HG03565 (cell line): ENCODE measurements at regions not wholly inside any gene's neighbourhood (a gene's known extent, or its start where the extent isn't known, plus 50 kb on each side); places are given as distances from the start of the nearest gene placed in this dataset.
"Not testable (repeated sequence)": the region's sequence is repeated elsewhere in the genome, so short reads cannot be mapped to it uniquely, and the experiment has no call there.

ENCODE experiments used
- ATAC-seq: cut with Tn5 transposase; IDR thresholded peaks from one replicate; pipeline ENCODE4 v1.9.1; 2021; ENCODE audit warnings: mild to moderate bottlenecking, moderate library complexity; ENCODE audit not compliant: unreplicated experiment

DNA sequence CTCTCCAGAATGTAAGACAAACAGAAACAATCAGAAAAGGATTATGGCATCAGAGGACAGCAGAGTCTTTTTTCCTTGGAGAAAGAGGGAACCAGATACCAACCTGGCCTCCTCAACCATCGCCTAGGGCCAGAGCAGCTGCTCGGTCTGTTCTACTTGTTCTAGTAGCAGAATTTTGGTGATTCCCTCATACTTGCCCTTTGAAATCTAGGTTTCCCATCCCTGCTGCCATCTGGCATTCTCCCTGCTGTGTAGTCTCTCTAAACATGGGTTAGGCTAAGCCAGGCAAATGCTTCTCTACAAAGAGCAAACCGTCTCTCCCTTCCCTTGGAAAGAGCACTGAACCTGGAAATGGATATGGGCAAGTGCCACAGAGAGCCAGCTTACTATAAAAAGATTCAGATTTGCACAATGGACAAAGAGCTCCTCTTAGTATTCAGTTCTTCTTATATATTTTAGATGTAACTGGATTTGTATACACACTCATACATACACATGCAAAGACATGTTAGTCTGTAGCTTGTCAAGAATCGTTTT, 208.6 kb upstream of the ST6GAL2 start:
- no peak for ATAC-seq

- ATAC-seq: no peak
Measured at GRCh38 chr2:107102176-107102575, 216.2 kb upstream of the ST6GAL2 start.

DNA sequence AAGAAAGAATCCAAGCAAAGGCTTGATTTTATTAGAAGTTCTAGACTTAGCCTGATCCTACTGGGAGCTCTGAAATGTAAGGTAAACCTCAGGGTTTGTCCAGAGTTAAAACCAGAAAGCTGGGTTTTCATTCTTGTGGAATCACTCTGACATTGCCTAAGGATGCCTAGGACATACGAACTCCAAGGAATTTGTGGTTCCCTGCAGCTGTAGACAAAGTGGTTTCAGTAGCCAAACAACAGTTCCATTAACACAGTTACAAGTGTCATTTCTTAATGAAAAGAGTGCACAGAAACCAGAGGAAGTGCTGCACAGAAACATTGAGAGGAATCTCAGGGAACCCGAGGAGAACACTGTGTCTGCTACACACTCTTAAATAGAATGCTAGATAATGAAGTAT, 221.4 kb upstream of the ST6GAL2 start:
- ATAC-seq: no peak

DNA sequence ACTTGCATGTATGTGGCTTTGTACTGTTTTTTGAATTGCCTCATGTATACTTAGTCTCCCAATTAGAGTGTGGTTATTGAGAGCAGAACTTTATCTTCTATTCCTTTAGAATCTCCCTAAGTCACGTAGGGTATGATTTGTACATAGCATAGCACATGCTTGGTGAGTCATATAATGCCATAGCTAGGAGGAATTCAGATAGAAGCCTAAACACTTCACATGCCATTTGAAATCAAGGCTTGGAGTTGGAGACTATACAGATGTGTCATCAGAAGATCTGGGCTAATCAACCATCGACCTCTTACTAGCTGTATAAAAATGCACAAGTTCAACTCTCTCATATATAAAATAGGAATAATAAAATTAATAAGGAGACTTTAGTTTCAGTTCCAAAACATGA, 222.6 kb upstream of the ST6GAL2 start:
- no peak for ATAC-seq

GRCh38 chr2:107111623-107112022, 225.7 kb upstream of the ST6GAL2 start:
- ATAC-seq: peak; percentile 53

GRCh38 chr2:107112561-107112960, 226.6 kb upstream of the ST6GAL2 start:
- no peak for ATAC-seq

DNA sequence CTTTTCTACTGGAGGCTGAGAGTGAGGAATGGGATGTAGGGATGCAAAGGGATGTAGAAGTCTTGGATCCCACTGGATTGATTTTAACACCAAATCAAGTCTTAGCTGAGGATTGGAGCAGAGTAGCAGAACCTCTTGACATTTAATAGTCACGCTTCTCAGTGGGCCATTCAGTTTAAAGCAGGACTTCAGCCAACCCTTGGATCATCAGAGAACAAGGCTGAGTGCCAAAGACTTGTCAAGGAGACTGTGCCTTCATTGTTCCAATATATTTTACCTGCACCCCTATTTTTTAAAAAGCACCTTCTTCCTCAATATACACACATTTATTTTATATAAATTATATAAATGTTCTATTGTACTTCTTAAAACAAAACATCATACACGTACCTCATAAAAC, 242.4 kb upstream of the ST6GAL2 start:
- ATAC-seq: no peak

DNA sequence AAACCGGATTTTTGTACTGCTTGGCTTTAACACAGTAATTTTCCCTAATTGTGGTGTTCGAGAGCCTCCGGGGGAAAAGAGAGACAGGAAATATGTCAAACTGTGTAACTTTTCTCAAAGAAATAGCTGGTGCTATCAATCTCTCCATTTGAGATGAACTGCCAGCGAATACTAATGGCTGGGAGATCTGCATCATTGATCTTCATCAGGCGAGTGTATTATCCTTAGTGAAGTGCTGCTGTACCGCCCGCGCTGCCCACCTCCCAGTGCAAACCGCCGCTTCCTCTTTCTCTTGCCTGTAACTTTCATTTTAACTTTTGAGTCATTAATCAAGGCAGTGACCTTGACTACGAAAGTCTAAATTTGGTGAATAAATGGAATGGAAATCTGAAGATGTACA, 246.1 kb upstream of the ST6GAL2 start:
- ATAC-seq: peak; percentile 93

DNA sequence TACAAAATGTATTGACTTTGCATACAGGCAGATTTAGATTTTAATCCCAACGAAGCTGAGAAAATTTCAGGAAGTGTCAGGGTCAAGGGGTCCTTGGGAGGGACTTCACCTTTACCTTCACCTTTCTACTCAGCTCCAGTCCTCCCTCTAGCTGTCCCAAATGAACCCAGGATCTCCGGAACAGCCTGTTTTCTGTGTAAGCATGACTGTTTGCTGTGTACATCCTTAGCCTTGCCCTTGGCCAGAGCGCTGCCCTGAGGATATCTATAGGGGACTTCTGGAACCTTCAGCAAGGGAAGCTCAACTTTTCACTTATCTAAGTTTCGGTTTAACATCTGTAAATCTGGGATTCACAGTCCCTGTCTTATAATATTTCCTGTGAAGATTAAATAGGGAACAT, 246.8 kb upstream of the ST6GAL2 start:
- no peak for ATAC-seq

- no peak for ATAC-seq
Measured at GRCh38 chr2:107133412-107133811, 247.4 kb upstream of the ST6GAL2 start.

GRCh38 chr2:107136733-107137132, 250.8 kb upstream of the ST6GAL2 start:
- no peak for ATAC-seq

GRCh38 chr2:107137706-107138105, 251.7 kb upstream of the ST6GAL2 start:
- ATAC-seq: no peak

- no peak for ATAC-seq
Measured at GRCh38 chr2:107146181-107146580, 260.2 kb upstream of the ST6GAL2 start.

- not testable (repeated sequence) for ATAC-seq
Measured at GRCh38 chr2:107146645-107147044, 260.7 kb upstream of the ST6GAL2 start.

GRCh38 chr2:107148055-107148454, 262.1 kb upstream of the ST6GAL2 start:
- no peak for ATAC-seq

- ATAC-seq: no peak
Measured at GRCh38 chr2:107148496-107148895, 262.5 kb upstream of the ST6GAL2 start.

- no peak for ATAC-seq
Measured at GRCh38 chr2:107160640-107161239, 274.8 kb upstream of the ST6GAL2 start.

GRCh38 chr2:107168141-107168540, 282.2 kb upstream of the ST6GAL2 start:
- no peak for ATAC-seq

DNA sequence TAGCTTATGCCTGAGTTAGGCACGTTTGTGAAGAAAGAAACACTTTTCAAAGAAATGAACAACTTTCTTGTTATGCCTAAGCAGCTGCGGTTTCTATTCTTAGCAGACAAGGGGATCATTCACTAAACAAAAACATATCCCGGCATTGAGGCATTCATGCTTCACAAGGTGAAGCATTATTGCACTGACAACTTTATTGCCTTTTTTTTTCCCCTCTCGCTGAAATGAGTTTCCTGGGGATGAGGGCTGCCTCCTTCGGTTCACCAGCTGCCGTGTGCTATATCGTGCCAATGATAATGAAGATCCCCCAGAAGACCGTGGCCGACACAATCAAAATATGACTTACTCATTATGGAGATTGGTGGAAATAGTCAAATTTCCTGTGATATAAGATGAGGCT, 288.2 kb upstream of the ST6GAL2 start:
- no peak for ATAC-seq

- no peak for ATAC-seq
Measured at GRCh38 chr2:107182981-107183380, 297.0 kb upstream of the ST6GAL2 start.

GRCh38 chr2:107187870-107188269, 301.9 kb upstream of the ST6GAL2 start:
- ATAC-seq: no peak

- no peak for ATAC-seq
Measured at GRCh38 chr2:107195631-107196030, 309.7 kb upstream of the ST6GAL2 start.
